NT2/D1 (cell line): ENCODE measurements at regions not wholly inside any gene's neighbourhood (a gene's known extent, or its start where the extent isn't known, plus 50 kb on each side); places are given as distances from the start of the nearest gene placed in this dataset.

Source experiments
- SUZ12 ChIP-seq: IDR thresholded peaks from 2 replicates; pipeline ENCODE4 v1.6.1; 2011; ENCODE audit not compliant: insufficient read length, insufficient read depth; ENCODE audit errors: extremely low read depth
- YY1 ChIP-seq: IDR thresholded peaks from 2 replicates; pipeline ENCODE4 v1.6.1; 2011; ENCODE audit not compliant: insufficient read length, insufficient read depth
- ZNF274 ChIP-seq: IDR thresholded peaks from 2 replicates; pipeline ENCODE4 v1.6.1; 2011; ENCODE audit warnings: mild to moderate bottlenecking, low read depth, low read length

GRCh38 chr21:35349376-35350080 is 300.4 kb upstream of the RUNX1 start:
- TF ChIP-seq ZNF274 (no peak), YY1 (no peak), SUZ12 (no peak)
